Heart left ventricle (tissue), 13 donors: ENCODE measurements at regions not wholly inside any gene's neighbourhood (a gene's known extent, or its start where the extent isn't known, plus 50 kb on each side); places are given as distances from the start of the nearest gene placed in this dataset.
"Not testable (repeated sequence)": the region's sequence is repeated elsewhere in the genome, so short reads cannot be mapped to it uniquely, and the experiment has no call there.

Experiments used
- CTCF ChIP-seq, 12 donors: fragments of 200-600 bp; sonication (generic) in 4 of 12; IDR thresholded peaks; one replicate each; pipeline versions ENCODE4 v1.5.0 to v1.8.0; 2018 to 2022; ENCODE audit warnings: antibody characterized with exemption in 12 of 12, mild to moderate bottlenecking in 5 of 12
- POLR2A ChIP-seq, 2 donors: fragments of 450-650 bp; IDR thresholded peaks; one replicate each; pipeline ENCODE4 v1.6.1; 2017; ENCODE audit warnings: antibody characterized with exemption in 2 of 2, mild to moderate bottlenecking in 2 of 2, moderate library complexity in 2 of 2
- donor health status: ischemic (EF 13 %, LVEDD 7.1; RV severe dilation, severe dysfunction).
- donor health status: DM: no; HTN: yes; CAD: no.
- donor health status: DM: no; HTN: no; CAD: no.
- donor health status: ischemic (EF 25% LVEDD 6.9; RV normal size, moderate dysfunction).
- donor health status: ischemic (EF 25% LVEDD 5.7; RV mildly dilated, moderate dysfunction).
- donor health status: ischemic (EF 35%, LVEDD 5.7; RV mildly dilated, moderate dysfunction).
- donor health status: nonischemic (EF 11% LVEDD 7.7; RV severe dilation, severe dysfunction).
- donor health status: DM: yes; HTN: yes; CAD: no.
- donor health status: PGD.
- donor health status: ischemic (EF 29% LVEDD 5.4; RV normal size, mild dysfunction).
- donor health status: nonischemic (EF 23%, LVEDD 6.1; RV moderate dilation, normal function).

GRCh38 chr9:104195142-104195541 lies 101.0 kb downstream of the SMC2 start:
- not testable (repeated sequence) for TF ChIP-seq CTCF, POLR2A (IDR thresholded peaks at IDR 0.05)
